Hepatocyte (in vitro differentiated cells): ENCODE measurements at regions not wholly inside any gene's neighbourhood (a gene's known extent, or its start where the extent isn't known, plus 50 kb on each side); places are given as distances from the start of the nearest gene placed in this dataset.

ENCODE experiments used
- EZH2 ChIP-seq: fragments of 200-600 bp; sonication (generic); IDR thresholded peaks from 2 replicates; pipeline ENCODE4 v1.6.1; 2016; ENCODE audit warnings: antibody characterized with exemption, mild to moderate bottlenecking, borderline replicate concordance
- EZH2phosphoT487 ChIP-seq: fragments of 200-600 bp; sonication (generic); IDR thresholded peaks from one replicate; pipeline ENCODE4 v1.6.1; 2018; ENCODE audit warnings: antibody characterized with exemption, mild to moderate bottlenecking, low read depth, moderate library complexity; ENCODE audit not compliant: unreplicated experiment, severe bottlenecking
- TF ChIP-seq, protein P1 (sequence below): fragments of 200-600 bp; sonication (generic); IDR thresholded peaks from 2 replicates; pipeline ENCODE4 v1.5.1; 2016; ENCODE audit warnings: antibody characterized with exemption, mild to moderate bottlenecking; ENCODE audit not compliant: poor library complexity

DNA sequence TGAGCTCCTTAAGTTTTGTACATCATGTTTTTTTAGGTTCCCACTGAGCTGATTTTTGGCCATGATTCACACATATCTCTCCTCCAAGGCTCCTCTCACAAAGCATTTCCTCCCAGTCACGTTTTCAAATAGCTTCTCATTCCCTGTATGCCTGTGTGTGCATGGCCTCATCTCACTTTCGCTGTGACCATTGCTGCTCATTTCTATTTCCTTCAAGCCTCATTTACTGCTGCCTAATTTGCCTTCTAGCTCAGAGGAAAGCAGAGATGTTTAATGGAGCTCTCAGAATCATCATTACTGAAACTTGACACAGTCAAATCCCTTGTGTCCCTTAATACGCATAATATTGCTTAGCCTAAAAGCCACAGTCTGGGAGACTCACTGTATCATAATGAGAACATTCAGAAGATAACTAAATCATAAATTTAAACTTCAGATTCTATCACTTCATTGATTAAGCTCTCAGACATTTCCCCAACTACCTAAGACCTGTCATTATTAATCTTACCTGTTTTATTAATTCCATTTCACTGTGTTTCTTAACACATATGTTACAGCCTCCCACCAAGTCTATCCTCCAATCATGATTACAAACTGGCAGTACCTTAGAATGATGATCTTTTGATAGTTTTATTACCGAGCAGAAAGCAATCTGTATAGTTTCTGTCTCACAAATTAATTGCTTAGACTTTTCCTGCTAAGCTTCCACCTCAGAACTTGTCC, 278.3 kb upstream of the PTGER4 start:
- TF ChIP-seq, protein P1, sequence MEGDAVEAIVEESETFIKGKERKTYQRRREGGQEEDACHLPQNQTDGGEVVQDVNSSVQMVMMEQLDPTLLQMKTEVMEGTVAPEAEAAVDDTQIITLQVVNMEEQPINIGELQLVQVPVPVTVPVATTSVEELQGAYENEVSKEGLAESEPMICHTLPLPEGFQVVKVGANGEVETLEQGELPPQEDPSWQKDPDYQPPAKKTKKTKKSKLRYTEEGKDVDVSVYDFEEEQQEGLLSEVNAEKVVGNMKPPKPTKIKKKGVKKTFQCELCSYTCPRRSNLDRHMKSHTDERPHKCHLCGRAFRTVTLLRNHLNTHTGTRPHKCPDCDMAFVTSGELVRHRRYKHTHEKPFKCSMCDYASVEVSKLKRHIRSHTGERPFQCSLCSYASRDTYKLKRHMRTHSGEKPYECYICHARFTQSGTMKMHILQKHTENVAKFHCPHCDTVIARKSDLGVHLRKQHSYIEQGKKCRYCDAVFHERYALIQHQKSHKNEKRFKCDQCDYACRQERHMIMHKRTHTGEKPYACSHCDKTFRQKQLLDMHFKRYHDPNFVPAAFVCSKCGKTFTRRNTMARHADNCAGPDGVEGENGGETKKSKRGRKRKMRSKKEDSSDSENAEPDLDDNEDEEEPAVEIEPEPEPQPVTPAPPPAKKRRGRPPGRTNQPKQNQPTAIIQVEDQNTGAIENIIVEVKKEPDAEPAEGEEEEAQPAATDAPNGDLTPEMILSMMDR: no peak
- no peak for TF ChIP-seq EZH2phosphoT487
- no peak for TF ChIP-seq EZH2
